Gastroesophageal sphincter (tissue), 4 donors: ENCODE measurements at regions not wholly inside any gene's neighbourhood (a gene's known extent, or its start where the extent isn't known, plus 50 kb on each side); places are given as distances from the start of the nearest gene placed in this dataset.

Source experiments
- ATAC-seq: fragments of 150-250 bp; one replicate; pipeline ENCODE4 v1.9.1; 2016; ENCODE audit warnings: mild to moderate bottlenecking, moderate library complexity
- H3K27ac ChIP-seq, 4 donors: fragments of 200-600 bp; sonication (generic) in 3 of 4; 1 replicate in 3 of 4; 2 replicates in 1 of 4; pipeline ENCODE4 v1.5.1; 2016 to 2019
- H3K27me3 ChIP-seq: fragments of 200-600 bp; sonication (generic); one replicate; pipeline ENCODE4 v1.5.1; 2019
- H3K36me3 ChIP-seq, 2 donors: fragments of 200-600 bp; sonication (generic); one replicate each; pipeline ENCODE4 v1.5.1; 2019; ENCODE audit warnings: control low read depth in 1 of 2
- H3K4me1 ChIP-seq, 3 donors: fragments of 200-600 bp; sonication (generic); 1 replicate in 2 of 3; 2 replicates in 1 of 3; pipeline ENCODE4 v1.5.1; 2016 to 2019; ENCODE audit warnings: control low read depth in 2 of 3
- H3K4me3 ChIP-seq, 2 donors: fragments of 200-600 bp; sonication (generic); one replicate each; pipeline ENCODE4 v1.5.1; 2019; ENCODE audit warnings: mild to moderate bottlenecking in 1 of 2, moderate library complexity in 1 of 2
- H3K9me3 ChIP-seq, 3 donors: fragments of 200-600 bp; sonication (generic); one replicate each; pipeline ENCODE4 v1.5.1; 2017 to 2019; ENCODE audit warnings: control low read depth in 2 of 3
- EP300 ChIP-seq: sonication (generic); formaldehyde crosslinking; IDR thresholded peaks from one replicate; pipeline ENCODE4 v1.6.1; 2017; ENCODE audit warnings: antibody characterized with exemption, mild to moderate bottlenecking
- POLR2A ChIP-seq, 2 donors: fragments of 450-650 bp; IDR thresholded peaks; one replicate each; pipeline ENCODE4 v1.6.1; 2017; ENCODE audit warnings: antibody characterized with exemption in 2 of 2, mild to moderate bottlenecking in 2 of 2, moderate library complexity in 1 of 2
- POLR2AphosphoS5 ChIP-seq: sonication (generic); formaldehyde crosslinking; IDR thresholded peaks from one replicate; pipeline ENCODE4 v1.6.1; 2017; ENCODE audit warnings: antibody characterized with exemption
- WGBS, 2 donors: methylation state at CpG; one replicate each; pipeline ENCODE4 v1.1.5; 2018; ENCODE audit warnings: low coverage in 1 of 2; 5-methylcytosine and 5-hydroxymethylcytosine counted together
- TF ChIP-seq, protein P1 (sequence below), 4 experiments: fragments of 200-600 bp in 2 of 4; fragments of 450-650 bp in 2 of 4; sonication (generic) in 1 of 4; IDR thresholded peaks; one replicate each; pipeline ENCODE4 v1.5.1; 2017 to 2019; ENCODE audit warnings: antibody characterized with exemption in 4 of 4, mild to moderate bottlenecking in 2 of 4, moderate library complexity in 2 of 4

DNA sequence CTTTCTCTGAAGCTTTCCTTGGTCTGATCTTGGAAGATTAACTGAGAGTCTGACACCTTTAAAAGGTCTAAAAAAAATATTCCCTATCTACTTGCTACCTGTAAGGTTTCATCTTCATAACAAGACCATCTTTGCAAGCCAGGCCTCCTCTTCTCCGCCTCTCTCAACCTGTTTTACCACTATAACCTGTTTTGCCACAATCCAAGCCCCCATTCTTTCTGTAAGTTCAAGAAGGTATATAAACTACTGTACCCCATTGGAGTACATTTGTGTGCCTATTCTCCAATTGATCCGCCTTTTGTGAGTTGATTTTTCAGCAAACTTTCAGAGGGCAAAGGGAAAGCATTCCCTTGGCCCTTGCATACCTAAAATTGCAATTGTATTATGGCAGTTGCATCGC is 319.3 kb upstream of the NECTIN3 start:
- no peak overlapping the region for H3K4me3 ChIP-seq
- H3K27ac ChIP-seq = no peak overlapping the region
- no peak for ATAC-seq
- TF ChIP-seq POLR2A (IDR thresholded peaks at IDR 0.05) (no peak), POLR2AphosphoS5 (no peak), EP300 (no peak)
- TF ChIP-seq, protein P1, sequence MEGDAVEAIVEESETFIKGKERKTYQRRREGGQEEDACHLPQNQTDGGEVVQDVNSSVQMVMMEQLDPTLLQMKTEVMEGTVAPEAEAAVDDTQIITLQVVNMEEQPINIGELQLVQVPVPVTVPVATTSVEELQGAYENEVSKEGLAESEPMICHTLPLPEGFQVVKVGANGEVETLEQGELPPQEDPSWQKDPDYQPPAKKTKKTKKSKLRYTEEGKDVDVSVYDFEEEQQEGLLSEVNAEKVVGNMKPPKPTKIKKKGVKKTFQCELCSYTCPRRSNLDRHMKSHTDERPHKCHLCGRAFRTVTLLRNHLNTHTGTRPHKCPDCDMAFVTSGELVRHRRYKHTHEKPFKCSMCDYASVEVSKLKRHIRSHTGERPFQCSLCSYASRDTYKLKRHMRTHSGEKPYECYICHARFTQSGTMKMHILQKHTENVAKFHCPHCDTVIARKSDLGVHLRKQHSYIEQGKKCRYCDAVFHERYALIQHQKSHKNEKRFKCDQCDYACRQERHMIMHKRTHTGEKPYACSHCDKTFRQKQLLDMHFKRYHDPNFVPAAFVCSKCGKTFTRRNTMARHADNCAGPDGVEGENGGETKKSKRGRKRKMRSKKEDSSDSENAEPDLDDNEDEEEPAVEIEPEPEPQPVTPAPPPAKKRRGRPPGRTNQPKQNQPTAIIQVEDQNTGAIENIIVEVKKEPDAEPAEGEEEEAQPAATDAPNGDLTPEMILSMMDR (IDR thresholded peaks at IDR 0.05) = no peak
- H3K36me3 ChIP-seq = no peaks in the 10 kb centered on the region
- H3K9me3 ChIP-seq = no peaks in the 10 kb centered on the region
- H3K27me3 ChIP-seq = no peaks in the 10 kb centered on the region
- H3K4me1 ChIP-seq = no peaks in the 10 kb centered on the region
- WGBS, 2 donors = 89 to 100% methylated on average over 3 of the region's 3 CpGs

DNA sequence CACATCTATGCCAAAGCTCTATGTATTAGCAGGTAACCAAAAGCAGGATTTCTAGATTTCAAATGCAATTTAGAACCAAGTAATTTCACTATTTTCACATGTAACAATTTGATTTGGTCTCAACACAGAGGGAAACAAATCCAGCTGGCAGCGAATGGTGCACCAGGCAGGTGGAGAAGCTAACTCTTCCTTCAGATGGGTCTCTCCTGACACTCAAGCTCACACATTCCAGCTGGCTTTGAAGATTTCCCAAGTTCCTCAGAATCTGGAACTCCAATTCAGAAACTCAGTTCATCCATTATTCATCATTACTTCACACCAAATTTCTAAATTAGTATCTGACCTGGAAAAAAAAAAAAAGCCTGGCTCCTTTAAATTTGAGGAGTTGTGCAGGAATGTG is 318.1 kb upstream of the NECTIN3 start:
- Histone ChIP-seq H3K4me3 (no peak overlapping the region), H3K27ac (no peak overlapping the region), H3K4me1 (no peaks in the 10 kb centered on the region), H3K36me3 (no peaks in the 10 kb centered on the region), H3K9me3 (no peaks in the 10 kb centered on the region), H3K27me3 (no peaks in the 10 kb centered on the region)
- WGBS, 2 donors = 92% methylated on average over 1 of the region's 1 CpG; no CpG with 5 or more reads in 1 of the 2 donors
- no peak for ATAC-seq
- TF ChIP-seq POLR2A (IDR thresholded peaks at IDR 0.05) (no peak), POLR2AphosphoS5 (no peak), EP300 (no peak)
- TF ChIP-seq, protein P1 (IDR thresholded peaks at IDR 0.05) = no peak

DNA sequence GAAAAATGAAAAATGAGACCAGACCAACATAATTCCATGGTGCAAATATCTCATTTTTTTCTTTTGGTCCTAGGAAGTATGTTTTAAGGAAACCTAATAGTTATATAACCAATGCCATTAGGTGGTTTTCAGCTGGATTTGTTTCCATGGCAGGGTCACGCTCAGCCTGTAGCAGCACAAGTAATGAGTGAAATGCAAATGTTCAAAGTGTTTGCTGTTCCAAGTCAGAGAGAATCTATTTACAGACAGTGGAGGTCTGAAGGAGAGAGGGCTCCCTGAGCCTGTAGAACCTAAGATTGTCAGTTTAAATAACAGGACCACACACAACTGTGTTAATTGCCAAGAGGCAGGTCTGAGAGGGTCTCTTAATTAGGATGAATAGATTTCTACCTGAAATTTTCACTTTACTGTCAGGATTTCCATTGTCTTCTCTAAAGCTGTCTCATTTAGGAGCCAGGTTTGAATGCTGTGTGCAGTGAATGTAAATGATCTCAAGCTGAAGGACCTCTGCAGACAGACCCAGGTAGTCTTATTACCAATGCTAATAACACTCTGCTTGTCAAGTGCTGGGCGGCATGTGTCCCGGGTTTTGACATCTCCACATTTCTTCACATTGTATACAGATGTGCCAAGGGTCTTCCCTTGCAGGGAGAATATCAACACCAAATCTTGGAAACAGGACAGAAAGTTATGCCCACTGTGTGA is 317.3 kb upstream of the NECTIN3 start:
- ATAC-seq = no peak
- Histone ChIP-seq H3K4me3 (no peak overlapping the region), H3K4me1 (no peaks in the 10 kb centered on the region), H3K27ac (no peak overlapping the region), H3K27me3 (no peaks in the 10 kb centered on the region), H3K36me3 (no peaks in the 10 kb centered on the region), H3K9me3 (no peaks in the 10 kb centered on the region)
- TF ChIP-seq EP300 (no peak), POLR2AphosphoS5 (no peak), POLR2A (IDR thresholded peaks at IDR 0.05) (no peak)
- TF ChIP-seq, protein P1 (IDR thresholded peaks at IDR 0.05) = no peak
- 58 to 69% methylated on average over 2 of the region's 3 CpGs for WGBS, 2 donors

DNA sequence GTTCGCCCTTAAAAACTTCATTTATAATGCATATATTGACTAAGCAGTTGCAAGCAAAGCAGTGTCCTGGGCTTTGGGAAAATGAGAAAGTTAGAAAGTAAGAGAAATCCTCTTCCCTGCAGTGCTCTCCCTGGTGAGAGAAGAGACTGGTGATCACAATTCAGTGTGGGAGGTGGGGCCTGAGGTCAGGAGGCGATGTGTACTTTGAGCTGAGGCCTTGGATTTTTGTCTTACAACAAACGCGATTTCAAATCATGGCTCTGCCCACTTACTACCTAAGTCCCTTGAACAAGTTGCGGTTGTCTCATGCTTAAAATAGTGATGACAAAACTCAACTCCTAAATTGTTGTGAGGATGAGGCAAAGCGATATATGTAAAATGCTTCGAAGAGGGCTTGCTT is 316.3 kb upstream of the NECTIN3 start:
- Histone ChIP-seq H3K27ac (no peak overlapping the region), H3K36me3 (no peaks in the 10 kb centered on the region), H3K4me3 (no peak overlapping the region), H3K27me3 (no peaks in the 10 kb centered on the region), H3K9me3 (no peaks in the 10 kb centered on the region), H3K4me1 (no peaks in the 10 kb centered on the region)
- ATAC-seq = no peak
- TF ChIP-seq POLR2AphosphoS5 = no peak
- TF ChIP-seq, protein P1 (IDR thresholded peaks at IDR 0.05) = no peak
- TF ChIP-seq POLR2A (IDR thresholded peaks at IDR 0.05) = no peak
- no peak for TF ChIP-seq EP300
- whole genome bisulfite sequencing, 2 donors = 79 to 84% methylated on average over 7 of the region's 7 CpGs

DNA sequence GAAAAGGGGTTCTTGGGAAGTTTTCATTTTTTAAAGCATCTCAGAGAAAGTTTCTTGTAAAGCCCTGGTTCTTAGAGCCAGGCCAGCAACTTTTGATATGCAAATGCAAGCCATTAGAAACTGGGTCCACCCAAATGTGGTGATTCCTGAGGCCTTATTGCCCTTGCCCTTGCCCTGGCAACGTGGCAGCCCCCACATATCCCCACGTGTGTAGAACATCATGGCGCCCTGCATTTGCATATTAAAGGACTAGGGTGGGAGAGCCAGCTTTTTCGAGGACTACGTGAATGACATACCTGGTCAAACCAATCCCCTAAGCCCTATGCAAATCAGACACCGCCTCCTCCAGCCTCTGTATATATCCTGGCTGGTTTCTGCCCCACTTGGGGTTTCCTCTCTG is 314.9 kb upstream of the NECTIN3 start:
- Histone ChIP-seq H3K9me3 (no peaks in the 10 kb centered on the region), H3K4me1 (no peaks in the 10 kb centered on the region), H3K27ac (no peak overlapping the region), H3K36me3 (no peaks in the 10 kb centered on the region), H3K4me3 (no peak overlapping the region), H3K27me3 (no peaks in the 10 kb centered on the region)
- TF ChIP-seq, protein P1 (IDR thresholded peaks at IDR 0.05) = no peak
- TF ChIP-seq POLR2A (IDR thresholded peaks at IDR 0.05) = no peak
- TF ChIP-seq EP300 = no peak
- no peak for TF ChIP-seq POLR2AphosphoS5
- no peak for ATAC-seq
- 87 to 90% methylated on average over 5 to 6 of the region's 6 CpGs for WGBS, 2 donors
